GM10248 (cell line): ENCODE measurements at regions not wholly inside any gene's neighbourhood (a gene's known extent, or its start where the extent isn't known, plus 50 kb on each side); places are given as distances from the start of the nearest gene placed in this dataset.

Experiments used
- CTCF ChIA-PET: fragments of 300-600 bp; sonication (Branson Sonifier 250); formaldehyde crosslinking; extraction: SDS; loops from one replicate; lab custom pipeline; 2021; ENCODE audit warnings: antibody characterized with exemption; lab: Yijun Ruan, JAX
- POLR2A ChIA-PET: fragments of 350-650 bp; sonication (Branson Sonifier 250); formaldehyde crosslinking; extraction: SDS; loops from one replicate; lab custom pipeline; 2020; ENCODE audit warnings: antibody characterized with exemption; lab: Yijun Ruan, JAX
- DNase-seq: peaks from one replicate; pipeline ENCODE4 v3.0.0; 2012; ENCODE audit errors: extremely low spot score
- CTCF ChIP-seq: IDR thresholded peaks from 2 replicates; pipeline ENCODE4 v1.5.1; 2012; ENCODE audit warnings: mild to moderate bottlenecking, low read depth; ENCODE audit errors: extremely low read depth, missing control alignments, control extremely low read depth

GRCh38 chr1:82197606-82198005 lies 396.9 kb downstream of the ADGRL2 start:
- no peak for TF ChIP-seq CTCF
- DNase-seq = no peak
- CTCF ChIA-PET = interaction anchor here (1.0 to 1.2 kb wide), 2 partner anchors 9 to 10 kb away, joined by 3 to 4 read pairs; no protein-coding TSS in a partner anchor
- POLR2A ChIA-PET = no interaction called here

DNA sequence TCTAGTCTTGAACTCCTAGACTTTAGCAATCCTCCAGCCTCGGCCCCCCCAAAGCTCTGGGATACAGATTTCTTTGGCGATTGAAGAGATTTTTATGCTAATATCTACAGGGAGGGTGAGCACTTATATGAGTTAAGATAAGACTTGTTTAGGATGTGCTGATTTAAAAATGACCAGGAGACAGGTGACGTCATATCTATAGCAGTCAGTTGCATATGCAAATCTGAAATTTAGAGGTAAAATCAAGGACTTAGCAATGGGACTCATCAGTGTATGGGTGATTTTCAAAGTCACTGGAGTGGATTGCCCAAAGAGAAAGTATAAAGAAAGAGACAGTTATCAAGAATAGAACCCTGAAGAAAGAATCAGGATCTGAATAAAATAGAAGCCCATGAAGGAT lies 394.5 kb downstream of the ADGRL2 start:
- ChIA-PET POLR2A (no interaction called here), CTCF (interaction anchor here (1.0 kb wide), 1 partner anchor 52 kb away, joined by 3 read pairs; no protein-coding TSS in a partner anchor)
- no peak for TF ChIP-seq CTCF
- DNase-seq = no peak

GRCh38 chr1:82185084-82185483 lies 384.4 kb downstream of the ADGRL2 start:
- no peak for TF ChIP-seq CTCF
- DNase-seq = no peak
- CTCF ChIA-PET = interaction anchor here (0.8 kb wide), 1 partner anchor 40 kb away, joined by 3 read pairs; no protein-coding TSS in a partner anchor
- POLR2A ChIA-PET = no interaction called here

- ChIA-PET POLR2A (interaction anchor here (0.6 kb wide), 1 partner anchor 59 kb away, joined by 4 read pairs; no protein-coding TSS in a partner anchor), CTCF (interaction anchor here (1.6 kb wide), 1 partner anchor 10 kb away, joined by 3 read pairs; no protein-coding TSS in a partner anchor)
- no peak for DNase-seq
- TF ChIP-seq CTCF = no peak
These were observed 381.1 kb downstream of the ADGRL2 start for GRCh38 chr1:82181846-82182245.

DNA sequence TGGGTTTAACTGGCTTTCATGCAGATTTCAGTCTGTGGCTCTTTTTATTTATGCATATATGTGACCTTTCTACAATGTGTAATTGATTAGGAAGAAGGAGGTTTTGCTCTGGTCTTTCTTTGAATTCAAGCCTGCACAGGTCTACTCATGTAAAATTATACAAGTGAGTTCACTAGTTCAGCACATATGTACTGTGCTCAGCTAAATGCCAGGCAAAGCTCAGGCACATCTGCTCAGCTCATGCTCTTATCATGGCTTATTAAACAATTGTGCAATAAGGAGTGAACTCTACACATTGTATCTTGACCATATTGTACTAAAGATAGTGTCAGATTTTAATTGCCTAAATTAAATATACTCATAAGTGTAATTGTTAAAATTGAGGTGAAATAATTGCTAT lies 378.4 kb downstream of the ADGRL2 start:
- POLR2A ChIA-PET = no interaction called here
- no peak for TF ChIP-seq CTCF

GRCh38 chr1:82177192-82177591 lies 376.5 kb downstream of the ADGRL2 start:
- no peak for TF ChIP-seq CTCF
- POLR2A ChIA-PET = no interaction called here
- CTCF ChIA-PET = no interaction called here
- no peak for DNase-seq

More for the DNA sequence above, 378.4 kb downstream of the ADGRL2 start:
- CTCF ChIA-PET = interaction anchor here (1.4 kb wide), 1 partner anchor 11 kb away, joined by 3 read pairs; no protein-coding TSS in a partner anchor
- no peak for DNase-seq

DNA sequence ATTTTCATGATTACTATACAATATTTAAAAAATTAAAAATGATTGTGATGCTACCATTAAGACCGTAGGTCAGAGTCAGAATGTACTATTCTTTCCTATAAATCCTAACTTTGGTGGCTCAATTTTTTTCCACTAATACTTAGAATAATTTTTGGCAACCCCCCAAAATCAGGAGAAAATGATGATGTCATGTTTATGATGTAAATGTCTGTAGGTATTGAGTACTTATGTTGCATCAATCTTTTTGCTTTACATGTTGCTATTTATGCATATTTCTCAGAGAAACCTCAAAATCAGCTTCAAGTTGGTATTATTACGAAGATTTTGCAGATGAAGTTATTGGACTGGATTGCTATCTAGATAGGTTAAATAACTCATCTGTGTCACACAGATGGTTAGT lies 371.2 kb downstream of the ADGRL2 start:
- TF ChIP-seq CTCF = no peak
- ChIA-PET POLR2A (no interaction called here), CTCF (interaction anchor here (0.8 to 1.0 kb wide), 2 partner anchors 10 to 57 kb away, joined by 3 read pairs; no protein-coding TSS in a partner anchor)
- DNase-seq = no peak
